Fibroblast of lung (primary cell): ENCODE measurements at regions not wholly inside any gene's neighbourhood (a gene's known extent, or its start where the extent isn't known, plus 50 kb on each side); places are given as distances from the start of the nearest gene placed in this dataset.

Experiments
- DNase-seq, 2 donors: peaks; one replicate each; pipeline versions ENCODE4 v3.0.0 to v3.0.0-alpha.2; 2010; ENCODE audit warnings: low read depth in 2 of 2
- H2AFZ ChIP-seq: 2 replicates; pipeline ENCODE4 v1.5.1; 2012; ENCODE audit warnings: low read length, control low read depth, inconsistent platforms
- H3K27ac ChIP-seq: 2 replicates; pipeline ENCODE4 v1.5.1; 2011; ENCODE audit warnings: low read length, control low read depth; ENCODE audit not compliant: insufficient read depth
- H3K27me3 ChIP-seq: 2 replicates; pipeline ENCODE4 v1.5.1; 2011; ENCODE audit warnings: mild to moderate bottlenecking, low read length; ENCODE audit not compliant: control insufficient read depth, insufficient read depth
- H3K36me3 ChIP-seq: 2 replicates; pipeline ENCODE4 v1.5.1; 2011; ENCODE audit warnings: low read length; ENCODE audit not compliant: control insufficient read depth, insufficient read depth
- H3K4me1 ChIP-seq: 2 replicates; pipeline ENCODE4 v1.5.1; 2011; ENCODE audit warnings: low read length; ENCODE audit not compliant: control insufficient read depth, insufficient read depth; ENCODE audit errors: extremely low read depth
- H3K4me2 ChIP-seq: 2 replicates; pipeline ENCODE4 v1.5.1; 2011; ENCODE audit warnings: low read length, control low read depth; ENCODE audit not compliant: insufficient read depth; ENCODE audit errors: extremely low read depth
- H3K4me3 ChIP-seq, 4 experiments: fragments of 200-600 bp in 1 of 4; sonication (generic) in 1 of 4; replicated peaks in 1 of 4; 2 replicates each; pipeline ENCODE4 v1.5.1; 2011 to 2016; ENCODE audit warnings: low read length in 4 of 4, low read depth in 3 of 4, mild to moderate bottlenecking in 3 of 4, control low read depth in 2 of 4, inconsistent platforms in 1 of 4, mixed read lengths in 1 of 4; ENCODE audit not compliant: insufficient read depth in 1 of 4; ENCODE audit errors: control extremely low read depth in 1 of 4
- H3K79me2 ChIP-seq: 2 replicates; pipeline ENCODE4 v1.5.1; 2012; ENCODE audit warnings: mild to moderate bottlenecking, low read length, inconsistent platforms; ENCODE audit not compliant: control insufficient read depth, insufficient read depth
- H3K9ac ChIP-seq: 2 replicates; pipeline ENCODE4 v1.5.1; 2011; ENCODE audit warnings: mild to moderate bottlenecking, low read length, control low read depth; ENCODE audit not compliant: insufficient read depth
- H3K9me3 ChIP-seq: 2 replicates; pipeline ENCODE4 v1.5.1; 2012; ENCODE audit warnings: low read depth, low read length; ENCODE audit not compliant: control insufficient read depth, insufficient read depth
- H4K20me1 ChIP-seq: 2 replicates; pipeline ENCODE4 v1.5.1; 2011; ENCODE audit warnings: low read length; ENCODE audit not compliant: control insufficient read depth, insufficient read depth; ENCODE audit errors: extremely low read depth
- CTCF ChIP-seq, 2 donors: IDR thresholded peaks in 1 of 2; conservative IDR thresholded peaks in 1 of 2; 1 replicate in 1 of 2; 2 replicates in 1 of 2; pipeline ENCODE4 v1.5.1; 2011 to 2012; ENCODE audit warnings: low read length in 2 of 2, control low read depth in 1 of 2, inconsistent platforms in 1 of 2, low read depth in 1 of 2, mild to moderate bottlenecking in 1 of 2
- EZH2 ChIP-seq: IDR thresholded peaks from 2 replicates; pipeline ENCODE4 v1.5.1; 2012; ENCODE audit warnings: low read length, control low read depth, mild to moderate bottlenecking; ENCODE audit errors: missing control alignments

DNA sequence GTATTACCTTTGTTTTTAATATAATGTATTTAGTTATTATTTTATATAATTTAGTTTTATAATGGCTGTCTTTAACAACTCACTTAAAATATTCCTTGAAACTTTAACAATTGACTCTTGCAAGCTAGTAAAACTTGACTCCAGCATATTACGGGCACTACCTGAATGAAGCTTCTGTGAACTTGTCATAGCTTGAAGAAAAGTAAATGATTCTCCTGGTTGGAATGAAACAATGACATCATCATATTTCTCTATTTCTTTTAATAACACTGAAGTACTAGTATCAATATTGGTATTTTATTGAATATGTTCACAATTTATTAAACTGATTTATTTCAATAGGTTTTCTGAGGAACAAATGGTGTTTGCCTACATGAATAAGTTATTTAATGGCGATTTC, 128.4 kb upstream of the PHF14 start:
- no peak overlapping the region for H3K9ac ChIP-seq
- H3K79me2 ChIP-seq: no peaks in the 10 kb centered on the region
- no peak overlapping the region for H3K27ac ChIP-seq
- H3K9me3 ChIP-seq: no peaks in the 10 kb centered on the region
- no peak for DNase-seq
- H3K4me1 ChIP-seq: no peaks in the 10 kb centered on the region
- no peak overlapping the region for H3K4me2 ChIP-seq
- no peak overlapping the region for H3K4me3 ChIP-seq
- no peak for TF ChIP-seq CTCF (conservative IDR thresholded peaks at IDR 0.05 in 1 of 2, IDR thresholded peaks at IDR 0.05 in 1 of 2; ENCODE audit: low read depth in 1 of 2, low read length in 2 of 2)
- no peak for TF ChIP-seq EZH2
- H3K27me3 ChIP-seq: no peaks in the 10 kb centered on the region
- H2AFZ ChIP-seq: no peak overlapping the region
- H4K20me1 ChIP-seq: no peaks in the 10 kb centered on the region
- H3K36me3 ChIP-seq: no peaks in the 10 kb centered on the region

DNA sequence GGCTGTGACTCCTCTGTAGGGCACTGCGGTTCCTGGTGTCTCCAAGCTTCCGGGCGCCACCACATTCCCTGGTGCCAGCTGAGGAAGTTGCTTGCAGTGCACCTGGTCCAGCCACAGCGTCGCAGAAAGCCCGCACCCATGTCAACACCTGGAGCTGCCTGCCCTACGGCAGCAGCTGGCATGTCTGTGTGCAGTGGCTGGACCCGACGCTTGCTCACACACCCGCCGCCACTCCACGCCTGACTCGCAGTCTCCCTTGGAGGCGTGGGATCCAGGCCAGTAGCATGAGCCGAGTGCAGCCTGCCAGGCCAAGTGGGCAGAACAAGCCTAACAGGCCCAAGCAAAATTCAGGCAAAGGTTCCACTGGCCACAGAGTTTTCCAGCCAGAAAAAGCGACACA, 118.1 kb upstream of the PHF14 start:
- Histone ChIP-seq H4K20me1 (no peaks in the 10 kb centered on the region), H3K4me2 (no peak overlapping the region), H3K4me3 (no peak overlapping the region), H3K4me1 (no peaks in the 10 kb centered on the region), H2AFZ (no peak overlapping the region), H3K9ac (no peak overlapping the region), H3K9me3 (no peaks in the 10 kb centered on the region), H3K79me2 (no peaks in the 10 kb centered on the region), H3K27ac (no peak overlapping the region), H3K27me3 (no peaks in the 10 kb centered on the region), H3K36me3 (no peaks in the 10 kb centered on the region)
- TF ChIP-seq CTCF (conservative IDR thresholded peaks at IDR 0.05 in 1 of 2, IDR thresholded peaks at IDR 0.05 in 1 of 2; ENCODE audit: low read depth in 1 of 2, low read length in 2 of 2): no peak
- TF ChIP-seq EZH2: no peak
- no peak for DNase-seq

DNA sequence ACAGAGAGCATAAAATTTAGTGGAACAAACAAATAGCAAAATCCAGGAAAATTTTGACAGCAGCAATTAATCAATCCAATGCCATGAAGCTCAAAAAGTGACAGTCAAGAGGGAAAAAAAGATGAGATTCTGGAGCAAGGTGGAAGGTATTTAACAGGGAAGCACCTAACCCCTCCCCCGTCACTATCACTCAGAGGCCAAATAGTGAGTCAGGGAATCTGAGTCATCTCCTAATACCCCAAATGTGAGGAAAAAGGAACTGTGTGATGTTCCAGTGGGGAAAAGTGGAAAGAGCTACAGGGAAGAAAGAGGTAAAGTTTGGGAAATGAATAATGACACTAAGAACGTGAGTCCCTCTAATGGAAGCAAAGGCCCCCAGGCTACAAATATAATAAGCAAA, 113.2 kb upstream of the PHF14 start:
- DNase-seq: no peak
- H3K4me3 ChIP-seq: no peak overlapping the region
- TF ChIP-seq EZH2: no peak
- no peak for TF ChIP-seq CTCF (conservative IDR thresholded peaks at IDR 0.05 in 1 of 2, IDR thresholded peaks at IDR 0.05 in 1 of 2; ENCODE audit: low read depth in 1 of 2, low read length in 2 of 2)

More for the DNA sequence above, 113.2 kb upstream of the PHF14 start:
- Histone ChIP-seq H3K27ac (no peak overlapping the region), H3K9ac (no peak overlapping the region), H3K27me3 (no peaks in the 10 kb centered on the region), H3K79me2 (no peaks in the 10 kb centered on the region), H3K4me1 (no peaks in the 10 kb centered on the region), H3K9me3 (no peaks in the 10 kb centered on the region), H3K4me2 (no peak overlapping the region), H4K20me1 (no peaks in the 10 kb centered on the region), H3K36me3 (no peaks in the 10 kb centered on the region), H2AFZ (no peak overlapping the region)
